HCT116 (cell line): ENCODE measurements at regions not wholly inside any gene's neighbourhood (a gene's known extent, or its start where the extent isn't known, plus 50 kb on each side); places are given as distances from the start of the nearest gene placed in this dataset.

Experiments used
- ATAC-seq: fragments of 200-7000 bp; cut with Tn5 transposase; 2 replicates; pipeline ENCODE4 v1.9.1; 2020; ENCODE audit warnings: mild to moderate bottlenecking, moderate library complexity
- BruUV-seq: library from RNA; stranded (reverse); fragments of 400-500 nt; replicated peaks from 2 replicates; lab custom pipeline; 2021; lab: Mats Ljungman, UMichigan
- CTCF ChIA-PET: fragments of 300-600 bp; sonication (Branson Sonifier 250); formaldehyde crosslinking; loops from one replicate; lab custom pipeline; 2021; ENCODE audit warnings: antibody characterized with exemption; lab: Charles Lee
- POLR2A ChIA-PET: fragments of 300-600, 350-600 bp; sonication (Branson Sonifier 250); formaldehyde crosslinking; loops from one replicate; lab custom pipeline; 2021; ENCODE audit warnings: antibody characterized with exemption; lab: Charles Lee
- RAD21 ChIA-PET, 2 experiments: fragments of 300-600 bp; sonication (Branson Sonifier 250); formaldehyde crosslinking; loops; one replicate each; lab custom pipeline; 2023; ENCODE audit warnings: low total read pairs in 2 of 2; ENCODE audit not compliant: uncharacterized antibody in 2 of 2, unreplicated experiment in 2 of 2, low non-redundant PET in 1 of 2; lab: Charles Lee
- DNase-seq: peaks from one replicate; pipeline ENCODE4 v3.0.0-alpha.2; 2010; ENCODE audit warnings: low read depth, low spot score
- H2AFZ ChIP-seq: fragments of 200-600 bp; shearing (Covaris generic), sonication (generic); 2 replicates; pipeline ENCODE4 v1.6.1; 2017; ENCODE audit warnings: low read depth, mixed run types, mixed read lengths, antibody characterized with exemption, low read length; ENCODE audit not compliant: poor library complexity, severe bottlenecking
- H3K27ac ChIP-seq: 2 replicates; pipeline ENCODE4 v1.5.1; 2012; ENCODE audit warnings: low read depth, low read length
- H3K27me3 ChIP-seq: fragments of 200-600 bp; sonication (generic); 2 replicates; pipeline ENCODE4 v1.6.1; 2016; ENCODE audit warnings: mixed run types, low read length, mixed read lengths; ENCODE audit not compliant: insufficient read depth
- H3K36me3 ChIP-seq, 2 experiments: fragments of 200-500 bp in 1 of 2; fragments of 200-600 bp in 1 of 2; sonication (Bioruptor generic) in 1 of 2; sonication (generic) in 1 of 2; 2 replicates each; pipeline versions ENCODE4 v1.5.1 to v1.6.1; 2014 to 2016; ENCODE audit warnings: low read length in 2 of 2, inconsistent platforms in 1 of 2, mixed read lengths in 1 of 2, mixed run types in 1 of 2; ENCODE audit not compliant: insufficient read depth in 2 of 2, control insufficient read depth in 1 of 2
- H3K4me1 ChIP-seq, 2 experiments: fragments of 200-600 bp in 1 of 2; sonication (generic) in 1 of 2; 2 replicates each; pipeline versions ENCODE4 v1.5.1 to v1.6.1; 2012 to 2017; ENCODE audit warnings: low read length in 2 of 2, inconsistent platforms in 1 of 2, mild to moderate bottlenecking in 1 of 2, mixed read lengths in 1 of 2, mixed run types in 1 of 2, moderate library complexity in 1 of 2; ENCODE audit not compliant: insufficient read depth in 2 of 2, control insufficient read depth in 1 of 2
- H3K4me2 ChIP-seq: fragments of 200-600 bp; sonication (generic); 2 replicates; pipeline ENCODE4 v1.6.1; 2017; ENCODE audit warnings: mixed run types, low read length, mixed read lengths
- H3K4me3 ChIP-seq, 2 experiments: fragments of 200-600 bp in 1 of 2; sonication (generic) in 1 of 2; replicated peaks in 1 of 2; 2 replicates each; pipeline ENCODE4 v1.5.1; 2011 to 2016; ENCODE audit warnings: low read length in 2 of 2, control low read depth in 1 of 2, low read depth in 1 of 2, mild to moderate bottlenecking in 1 of 2, mixed read lengths in 1 of 2, mixed run types in 1 of 2
- H3K79me2 ChIP-seq: fragments of 200-600 bp; sonication (generic); 2 replicates; pipeline ENCODE4 v1.6.1; 2017; ENCODE audit warnings: mild to moderate bottlenecking, mixed run types, low read length, moderate library complexity, mixed read lengths; ENCODE audit not compliant: insufficient read depth
- H3K9ac ChIP-seq: fragments of 200-600 bp; sonication (generic); 2 replicates; pipeline ENCODE4 v1.6.1; 2016; ENCODE audit warnings: low read length, mixed read lengths
- H3K9me2 ChIP-seq: fragments of 200-600 bp; sonication (generic), shearing (Covaris generic); 2 replicates; pipeline ENCODE4 v1.6.1; 2017; ENCODE audit warnings: mixed run types, mild to moderate bottlenecking, moderate library complexity; ENCODE audit not compliant: insufficient read depth
- H3K9me3 ChIP-seq, 2 experiments: fragments of 200-500 bp in 1 of 2; fragments of 200-600 bp in 1 of 2; sonication (Bioruptor generic) in 1 of 2; sonication (generic) in 1 of 2; 2 replicates each; pipeline ENCODE4 v1.6.1; 2014 to 2017; ENCODE audit warnings: low read length in 2 of 2, mixed read lengths in 2 of 2, inconsistent platforms in 1 of 2, low read depth in 1 of 2, mild to moderate bottlenecking in 1 of 2, mixed run types in 1 of 2, moderate library complexity in 1 of 2; ENCODE audit not compliant: control insufficient read depth in 1 of 2, insufficient read depth in 1 of 2
- H4K20me1 ChIP-seq: fragments of 200-600 bp; sonication (generic), shearing (Covaris generic); 2 replicates; pipeline ENCODE4 v1.6.1; 2017; ENCODE audit warnings: mixed run types, mild to moderate bottlenecking, moderate library complexity; ENCODE audit not compliant: insufficient read depth
- CBX3 ChIP-seq: IDR thresholded peaks from 2 replicates; pipeline ENCODE4 v1.6.1; 2012; ENCODE audit warnings: low read depth
- CEBPB ChIP-seq: IDR thresholded peaks from 2 replicates; pipeline ENCODE4 v1.6.1; 2012; ENCODE audit warnings: low read depth
- EGR1 ChIP-seq: IDR thresholded peaks from 2 replicates; pipeline ENCODE4 v1.6.1; 2012; ENCODE audit warnings: low read depth
- ELF1 ChIP-seq: IDR thresholded peaks from 2 replicates; pipeline ENCODE4 v1.6.1; 2012; ENCODE audit warnings: low read depth, borderline replicate concordance
- FOSL1 ChIP-seq: IDR thresholded peaks from 2 replicates; pipeline ENCODE4 v1.6.1; 2012; ENCODE audit warnings: low read depth
- JUND ChIP-seq: IDR thresholded peaks from 2 replicates; pipeline ENCODE4 v1.6.1; 2012
- POLR2A ChIP-seq: IDR thresholded peaks from 2 replicates; pipeline ENCODE4 v1.7.0; 2011; ENCODE audit warnings: borderline replicate concordance; ENCODE audit not compliant: insufficient read depth, insufficient read length; ENCODE audit errors: extremely low read depth
- POLR2AphosphoS5 ChIP-seq: IDR thresholded peaks from 2 replicates; pipeline ENCODE4 v1.6.1; 2011; ENCODE audit warnings: mild to moderate bottlenecking, low read depth, low read length, moderate library complexity
- RAD21 ChIP-seq: IDR thresholded peaks from 2 replicates; pipeline ENCODE4 v1.6.1; 2012; ENCODE audit warnings: low read depth, mild to moderate bottlenecking
- SIN3A ChIP-seq: IDR thresholded peaks from 2 replicates; pipeline ENCODE4 v1.6.1; 2012; ENCODE audit warnings: low read depth
- SP1 ChIP-seq: IDR thresholded peaks from 2 replicates; pipeline ENCODE4 v1.6.1; 2012; ENCODE audit warnings: low read depth
- SRF ChIP-seq: IDR thresholded peaks from 2 replicates; pipeline ENCODE4 v1.6.1; 2012; ENCODE audit warnings: low read depth
- TCF7L2 ChIP-seq: IDR thresholded peaks from 2 replicates; pipeline ENCODE4 v1.7.0; 2011; ENCODE audit warnings: borderline replicate concordance, inconsistent platforms; ENCODE audit not compliant: insufficient read depth, insufficient read length; ENCODE audit errors: extremely low read depth
- YY1 ChIP-seq: IDR thresholded peaks from 2 replicates; pipeline ENCODE4 v1.6.1; 2011; ENCODE audit warnings: low read length, low read depth, moderate library complexity, mild to moderate bottlenecking; ENCODE audit not compliant: insufficient replicate concordance; ENCODE audit errors: extremely low read depth
- intact Hi-C: fragments of 100-400 bp; cut with micrococcal nuclease; formaldehyde crosslinking; loops from 2 replicates; pipeline ENCODE4 v1.10.0; 2022
- TF ChIP-seq, protein P1 (sequence below), 3 experiments: fragments of 200-600 bp in 1 of 3; sonication (generic) in 1 of 3; IDR thresholded peaks in 2 of 3; conservative IDR thresholded peaks in 1 of 3; 2 replicates each; pipeline ENCODE4 v1.5.1; 2012 to 2017; ENCODE audit warnings: low read depth in 2 of 3, low read length in 2 of 3, antibody characterized with exemption in 1 of 3, borderline replicate concordance in 1 of 3, control low read depth in 1 of 3, mild to moderate bottlenecking in 1 of 3, mixed read lengths in 1 of 3, mixed run types in 1 of 3, moderate library complexity in 1 of 3; ENCODE audit not compliant: insufficient read depth in 1 of 3
- TF ChIP-seq, protein P2 (sequence below): IDR thresholded peaks from 2 replicates; pipeline ENCODE4 v1.6.1; 2011; ENCODE audit warnings: mild to moderate bottlenecking, low read length, moderate library complexity; ENCODE audit not compliant: insufficient replicate concordance; ENCODE audit errors: extremely low read depth

DNA sequence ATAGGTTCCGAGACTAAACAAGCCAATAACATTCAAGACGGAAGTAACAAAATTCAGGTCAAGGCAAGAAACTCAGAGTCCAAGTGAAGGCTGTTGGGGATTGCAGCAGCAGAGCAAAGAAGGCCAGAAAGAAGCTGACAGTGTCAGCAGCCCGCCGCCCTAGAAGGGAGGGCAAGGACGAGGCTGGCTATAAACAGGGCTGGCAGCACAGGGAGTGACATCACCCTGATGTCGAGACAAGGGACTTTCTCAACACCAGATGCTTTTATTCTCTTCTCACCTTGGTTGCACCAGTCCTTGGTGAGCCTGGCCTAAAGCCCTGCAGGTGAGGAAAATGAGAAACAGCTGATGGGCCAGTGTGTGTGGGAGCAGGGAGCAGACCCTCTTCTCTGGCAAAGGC, 687.7 kb upstream of the NRP1 start:
- no peaks in the 10 kb centered on the region for H3K79me2 ChIP-seq
- H3K27me3 ChIP-seq: no peaks in the 10 kb centered on the region
- no peak overlapping the region for H3K4me2 ChIP-seq
- no peak for TF ChIP-seq POLR2AphosphoS5
- no peak for TF ChIP-seq FOSL1
- TF ChIP-seq CEBPB: no peak
- no peak for TF ChIP-seq SP1
- no peak for TF ChIP-seq TCF7L2
- TF ChIP-seq SRF: no peak
- TF ChIP-seq JUND: no peak
- TF ChIP-seq EGR1: no peak
- no peak for TF ChIP-seq ELF1
- TF ChIP-seq POLR2A: no peak
- no peak overlapping the region for H2AFZ ChIP-seq
- ChIA-PET RAD21 (no interaction called here), POLR2A (no interaction called here), CTCF (no interaction called here)
- no peaks in the 10 kb centered on the region for H4K20me1 ChIP-seq
- ATAC-seq (no peak), DNase-seq (no peak)
- no peak overlapping the region for H3K27ac ChIP-seq
- H3K9ac ChIP-seq: no peak overlapping the region
- BruUV-seq: no TSS peak
- intact Hi-C loops: no loop called here
- H3K9me2 ChIP-seq: no peaks in the 10 kb centered on the region
- peaks cover 0 to 4% of the 10 kb centered on the region in 2 experiments; a peak in 1 of 4 replicates for H3K4me1 ChIP-seq
- H3K4me3 ChIP-seq: no peak overlapping the region
- H3K36me3 ChIP-seq: no peaks in the 10 kb centered on the region
- no peaks in the 10 kb centered on the region for H3K9me3 ChIP-seq

DNA sequence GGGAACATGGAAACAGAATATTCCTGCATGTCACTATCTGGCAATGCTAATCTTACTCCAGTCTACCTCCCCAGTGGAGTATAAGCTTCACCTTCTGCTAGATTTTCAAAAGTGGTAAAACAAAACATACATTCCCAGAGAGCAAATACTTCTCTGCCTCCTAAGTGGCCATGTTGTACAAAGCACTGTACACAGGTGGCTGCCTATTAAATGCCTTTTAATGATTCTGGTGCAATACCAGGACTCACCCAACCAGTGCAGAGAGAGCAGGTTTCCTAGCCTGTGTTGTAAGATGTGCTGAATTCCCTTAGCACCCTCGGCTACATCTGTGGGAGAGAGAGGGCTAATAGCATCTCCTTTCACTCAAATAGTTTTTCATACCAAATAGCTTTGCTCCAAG, 684.3 kb upstream of the NRP1 start:
- Histone ChIP-seq H3K9ac (no peak overlapping the region), H3K4me1 (peaks cover 0 to 4% of the 10 kb centered on the region in 2 experiments; a peak in 1 of 4 replicates), H3K36me3 (no peaks in the 10 kb centered on the region), H3K27ac (no peak overlapping the region), H3K79me2 (no peaks in the 10 kb centered on the region), H3K9me2 (no peaks in the 10 kb centered on the region), H3K4me3 (no peak overlapping the region), H3K27me3 (no peaks in the 10 kb centered on the region), H2AFZ (peak overlapping the region; percentile 45), H4K20me1 (no peaks in the 10 kb centered on the region), H3K9me3 (no peaks in the 10 kb centered on the region), H3K4me2 (no peak overlapping the region)
- ChIA-PET RAD21 (no interaction called here), POLR2A (no interaction called here), CTCF (no interaction called here)
- ATAC-seq (peak; percentile 67), DNase-seq (no peak)
- no TSS peak for BruUV-seq
- TF ChIP-seq SRF (no peak), CEBPB (no peak), YY1 (no peak), RAD21 (no peak), EGR1 (no peak), CBX3 (no peak), SIN3A (no peak), ELF1 (no peak), POLR2A (no peak)
- TF ChIP-seq, protein P1, sequence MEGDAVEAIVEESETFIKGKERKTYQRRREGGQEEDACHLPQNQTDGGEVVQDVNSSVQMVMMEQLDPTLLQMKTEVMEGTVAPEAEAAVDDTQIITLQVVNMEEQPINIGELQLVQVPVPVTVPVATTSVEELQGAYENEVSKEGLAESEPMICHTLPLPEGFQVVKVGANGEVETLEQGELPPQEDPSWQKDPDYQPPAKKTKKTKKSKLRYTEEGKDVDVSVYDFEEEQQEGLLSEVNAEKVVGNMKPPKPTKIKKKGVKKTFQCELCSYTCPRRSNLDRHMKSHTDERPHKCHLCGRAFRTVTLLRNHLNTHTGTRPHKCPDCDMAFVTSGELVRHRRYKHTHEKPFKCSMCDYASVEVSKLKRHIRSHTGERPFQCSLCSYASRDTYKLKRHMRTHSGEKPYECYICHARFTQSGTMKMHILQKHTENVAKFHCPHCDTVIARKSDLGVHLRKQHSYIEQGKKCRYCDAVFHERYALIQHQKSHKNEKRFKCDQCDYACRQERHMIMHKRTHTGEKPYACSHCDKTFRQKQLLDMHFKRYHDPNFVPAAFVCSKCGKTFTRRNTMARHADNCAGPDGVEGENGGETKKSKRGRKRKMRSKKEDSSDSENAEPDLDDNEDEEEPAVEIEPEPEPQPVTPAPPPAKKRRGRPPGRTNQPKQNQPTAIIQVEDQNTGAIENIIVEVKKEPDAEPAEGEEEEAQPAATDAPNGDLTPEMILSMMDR (IDR thresholded peaks at IDR 0.05 in 2 of 3, conservative IDR thresholded peaks at IDR 0.05 in 1 of 3; ENCODE audit: borderline replicate concordance in 1 of 3, insufficient read depth in 1 of 3, low read depth in 2 of 3, low read length in 2 of 3): no peak
- TF ChIP-seq, protein P2, sequence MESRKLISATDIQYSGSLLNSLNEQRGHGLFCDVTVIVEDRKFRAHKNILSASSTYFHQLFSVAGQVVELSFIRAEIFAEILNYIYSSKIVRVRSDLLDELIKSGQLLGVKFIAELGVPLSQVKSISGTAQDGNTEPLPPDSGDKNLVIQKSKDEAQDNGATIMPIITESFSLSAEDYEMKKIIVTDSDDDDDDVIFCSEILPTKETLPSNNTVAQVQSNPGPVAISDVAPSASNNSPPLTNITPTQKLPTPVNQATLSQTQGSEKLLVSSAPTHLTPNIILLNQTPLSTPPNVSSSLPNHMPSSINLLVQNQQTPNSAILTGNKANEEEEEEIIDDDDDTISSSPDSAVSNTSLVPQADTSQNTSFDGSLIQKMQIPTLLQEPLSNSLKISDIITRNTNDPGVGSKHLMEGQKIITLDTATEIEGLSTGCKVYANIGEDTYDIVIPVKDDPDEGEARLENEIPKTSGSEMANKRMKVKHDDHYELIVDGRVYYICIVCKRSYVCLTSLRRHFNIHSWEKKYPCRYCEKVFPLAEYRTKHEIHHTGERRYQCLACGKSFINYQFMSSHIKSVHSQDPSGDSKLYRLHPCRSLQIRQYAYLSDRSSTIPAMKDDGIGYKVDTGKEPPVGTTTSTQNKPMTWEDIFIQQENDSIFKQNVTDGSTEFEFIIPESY: no peak
- intact Hi-C loops: no loop called here
